NCI-H460 (cell line): ENCODE measurements at regions not wholly inside any gene's neighbourhood (a gene's known extent, or its start where the extent isn't known, plus 50 kb on each side); places are given as distances from the start of the nearest gene placed in this dataset.
"Not testable (repeated sequence)": the region's sequence is repeated elsewhere in the genome, so short reads cannot be mapped to it uniquely, and the experiment has no call there.

Source experiments
- DNase-seq: peaks from one replicate; pipeline ENCODE4 v3.0.0-alpha.2; 2016; ENCODE audit warnings: low read depth; ENCODE audit errors: extremely low read depth

DNA sequence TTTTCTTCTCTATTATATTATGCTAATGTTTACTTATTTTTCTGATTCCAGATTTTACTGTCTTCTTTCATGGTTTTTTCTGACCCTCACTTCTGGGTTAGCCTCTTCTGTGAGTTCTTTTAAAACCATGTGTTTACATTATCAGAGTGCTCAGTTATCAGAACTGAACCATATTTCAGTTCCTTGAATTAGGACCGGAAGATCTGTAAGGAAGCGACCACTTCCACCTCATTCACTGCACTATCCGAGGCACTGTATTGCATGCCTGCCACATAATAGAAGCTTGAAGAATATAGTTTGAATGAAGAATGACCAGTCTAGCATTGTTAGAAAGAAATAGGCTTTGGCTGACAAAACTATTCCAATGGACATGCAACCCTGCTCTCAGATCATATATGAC is 281.0 kb upstream of the DEPDC1 start:
- DNase-seq = no peak

DNA sequence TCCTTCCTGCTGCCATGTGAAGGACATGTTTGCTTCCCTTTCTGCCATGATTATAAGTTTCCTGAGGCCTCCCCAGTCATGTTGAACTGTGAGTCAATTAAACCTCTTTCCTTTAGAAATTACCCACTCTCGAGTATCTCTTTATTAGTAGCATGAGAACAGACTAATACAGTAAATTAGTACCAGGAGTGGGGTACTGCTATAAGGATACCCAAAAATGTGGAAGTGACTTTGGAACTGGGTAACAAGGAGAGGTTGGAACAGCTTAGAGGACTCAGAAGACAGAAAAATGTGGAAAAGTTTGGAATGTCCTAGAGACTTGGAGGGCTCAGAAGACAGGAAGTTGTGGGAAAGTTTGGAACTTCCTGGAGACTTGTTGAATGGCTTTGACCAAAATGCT is 283.0 kb upstream of the DEPDC1 start:
- DNase-seq = not testable (repeated sequence)

DNA sequence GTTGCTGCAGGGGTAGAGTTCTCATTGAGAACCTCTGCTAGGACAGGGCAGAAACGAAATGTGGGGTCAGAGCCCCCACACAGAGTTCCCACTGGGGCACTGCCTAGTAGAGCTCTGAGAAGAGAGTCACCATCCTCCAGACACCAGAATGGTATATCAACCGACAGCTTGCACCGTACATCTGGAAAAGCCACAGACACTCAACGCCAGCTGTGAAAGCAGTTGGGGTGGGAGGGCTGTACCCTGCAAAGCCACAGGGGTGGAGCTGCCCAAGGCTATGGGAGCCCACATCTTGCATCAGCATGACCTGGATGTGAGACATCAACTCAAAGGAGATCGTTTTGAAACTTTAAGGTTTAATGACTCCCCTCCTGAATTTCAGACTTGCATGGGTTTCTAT is 284.0 kb upstream of the DEPDC1 start:
- no peak for DNase-seq

DNA sequence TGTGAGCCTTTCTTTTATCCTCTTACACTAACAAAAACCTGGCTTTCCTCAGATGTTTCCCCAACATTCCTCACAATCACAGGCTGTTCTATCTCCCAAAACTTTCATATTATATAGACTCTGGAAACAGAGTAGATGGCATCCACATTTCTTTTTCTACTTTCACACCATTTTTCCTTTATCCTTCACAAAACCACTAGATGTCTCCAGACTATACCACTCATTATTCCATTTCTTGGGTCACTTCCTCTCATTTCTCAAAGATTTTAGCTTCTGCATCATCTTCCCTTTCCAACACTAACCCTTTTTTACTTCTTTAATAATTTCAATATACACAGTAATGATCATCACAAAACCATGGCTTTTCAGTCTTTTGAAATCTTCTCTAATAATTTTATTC is 286.0 kb upstream of the DEPDC1 start:
- no peak for DNase-seq

DNA sequence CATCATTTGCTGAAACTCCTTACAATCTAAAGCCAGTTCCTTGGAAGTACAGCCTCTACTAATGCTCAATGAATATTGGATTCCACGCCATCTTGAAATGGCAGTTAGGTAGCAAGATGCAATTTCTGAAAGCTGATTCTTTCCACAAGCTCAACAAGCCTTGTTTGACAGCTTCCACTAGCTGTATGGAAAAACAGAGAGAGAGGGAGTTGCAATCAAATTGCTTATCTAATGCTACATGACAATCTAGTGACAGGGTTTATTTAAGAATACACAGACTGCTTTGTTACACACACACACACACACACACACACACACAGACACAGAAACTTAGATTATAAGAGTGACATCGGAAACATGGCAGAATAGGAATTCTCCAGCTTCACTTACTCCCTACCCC is 288.4 kb upstream of the DEPDC1 start:
- DNase-seq = no peak

DNA sequence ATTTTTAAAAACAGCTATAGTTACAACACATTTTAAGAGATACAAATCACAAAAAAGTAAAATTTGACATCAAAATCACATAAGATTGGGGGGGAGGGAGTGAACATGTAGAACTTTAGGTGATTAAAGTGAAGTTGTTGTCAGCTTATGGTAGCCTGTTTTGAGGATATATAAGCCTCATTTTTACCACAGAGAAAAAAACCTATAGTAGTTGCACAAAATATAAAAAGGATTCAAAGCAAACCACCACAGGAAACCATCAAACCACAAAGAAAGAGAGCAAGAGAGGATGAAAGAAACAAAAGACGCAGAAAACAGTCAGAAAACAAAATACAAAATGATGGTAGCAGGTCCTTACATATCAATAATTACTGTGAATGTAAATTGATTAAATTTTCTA is 291.9 kb upstream of the DEPDC1 start:
- DNase-seq = no peak

DNA sequence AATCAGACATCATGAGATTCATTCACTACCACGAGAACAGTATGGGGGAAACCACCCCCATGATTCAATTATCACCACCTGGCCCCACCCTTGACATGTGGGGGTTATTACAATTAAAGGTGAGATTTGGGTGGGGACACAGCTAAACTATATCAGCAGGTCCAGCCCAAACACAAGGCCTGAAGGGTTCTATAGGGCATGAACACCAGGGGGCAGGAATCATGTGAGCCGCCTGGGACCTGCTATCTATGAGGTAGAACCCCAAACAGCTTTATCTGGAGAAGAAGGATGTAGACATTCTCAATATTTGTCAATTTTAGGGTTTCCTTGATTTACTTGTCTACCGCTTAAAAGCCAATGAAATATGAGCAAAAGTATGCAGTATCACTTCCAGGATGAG is 294.9 kb upstream of the DEPDC1 start:
- no peak for DNase-seq

DNA sequence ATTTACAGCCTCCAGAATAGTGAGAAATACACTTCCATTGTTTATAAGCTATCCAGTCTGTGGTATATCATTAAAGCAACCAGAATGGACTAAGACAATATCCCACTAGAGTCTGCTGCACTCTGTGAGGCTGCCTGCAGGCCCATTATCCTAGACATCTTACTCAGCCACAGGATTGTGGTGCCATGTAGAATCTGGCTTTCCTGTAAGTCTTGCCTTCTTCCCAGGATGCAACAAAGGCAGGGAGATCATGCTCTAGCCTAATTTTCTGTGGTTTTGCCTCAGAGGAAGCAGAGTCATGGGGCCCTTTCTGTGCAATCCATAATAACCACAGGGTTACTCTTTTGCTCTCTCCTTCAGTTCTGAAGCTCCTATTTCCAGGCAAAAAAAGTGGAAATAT is 299.1 kb upstream of the DEPDC1 start:
- no peak for DNase-seq

DNA sequence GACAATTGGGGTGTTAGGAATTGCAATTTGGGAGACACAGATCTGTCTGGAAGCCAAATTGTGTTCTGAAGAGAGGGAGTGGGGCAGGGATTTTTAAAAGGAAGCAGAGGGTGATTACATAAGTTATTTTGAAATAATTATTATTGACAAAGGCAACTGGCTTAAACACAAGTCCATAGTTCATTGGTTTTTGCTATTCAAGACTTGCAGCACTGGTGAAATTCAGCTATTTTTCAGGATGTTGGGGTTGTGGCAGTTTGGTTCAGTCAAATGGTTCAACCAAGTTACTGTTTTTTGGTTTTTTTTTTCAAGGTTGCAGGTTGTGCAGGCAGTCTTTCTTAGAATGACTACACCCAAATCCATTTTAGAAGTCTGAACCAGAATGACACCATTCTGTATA is 300.0 kb upstream of the DEPDC1 start:
- DNase-seq = no peak

DNA sequence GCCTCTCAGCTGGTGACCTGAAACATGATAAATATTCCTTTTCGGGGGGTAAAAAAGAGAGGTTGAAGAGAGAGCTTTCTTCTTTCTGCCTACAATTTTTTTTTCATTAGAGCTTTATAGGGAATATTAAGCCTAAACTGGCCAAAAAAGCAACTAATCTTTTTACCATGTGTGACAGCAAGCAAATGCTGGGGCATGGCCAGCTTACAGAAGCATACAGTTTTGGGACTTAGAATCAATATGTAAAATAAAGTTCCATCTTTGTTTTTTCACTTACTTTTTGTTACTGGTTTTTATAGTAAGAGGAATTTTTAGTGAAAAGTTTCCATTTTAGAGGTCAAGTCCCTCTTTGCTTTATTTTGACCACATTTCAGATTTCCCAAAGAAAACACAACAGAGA is 301.2 kb upstream of the DEPDC1 start:
- no peak for DNase-seq

DNA sequence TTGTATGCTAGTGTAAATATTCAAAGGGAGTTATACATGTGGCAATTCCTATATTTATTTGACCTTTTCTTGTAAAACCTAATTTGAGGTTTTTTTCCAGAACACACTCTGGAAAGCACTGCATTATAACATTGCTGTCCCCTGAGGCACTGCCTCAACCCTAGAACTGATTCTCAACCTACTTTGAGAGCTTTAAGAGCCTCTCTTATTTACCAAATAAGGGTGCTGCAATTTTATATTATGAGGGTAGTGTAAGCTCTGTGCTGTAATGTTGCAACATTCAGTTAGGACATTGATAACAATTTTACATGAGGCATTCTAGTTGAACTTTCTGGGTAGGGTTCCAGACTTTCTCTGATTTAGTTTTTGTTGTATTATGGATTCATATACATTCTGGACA is 302.2 kb upstream of the DEPDC1 start:
- no peak for DNase-seq

DNA sequence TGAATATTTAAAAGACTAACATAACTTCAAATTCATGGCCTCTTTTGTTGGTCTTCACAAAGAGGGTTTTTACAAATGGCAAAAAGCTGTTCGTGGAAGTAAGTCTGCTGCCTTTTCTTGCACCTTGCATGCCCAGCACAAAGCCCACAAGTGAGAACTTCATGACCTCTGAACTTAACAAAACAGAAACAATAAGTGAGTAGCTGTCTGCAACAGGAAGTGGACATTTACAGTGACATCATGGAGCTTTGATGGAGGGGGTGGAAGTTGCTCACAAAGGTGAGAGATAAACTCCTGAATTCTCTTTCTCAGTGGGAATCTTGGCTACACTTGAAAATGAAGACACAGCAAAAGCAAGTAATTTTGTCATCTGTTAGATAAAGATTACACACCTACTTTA is 303.3 kb upstream of the DEPDC1 start:
- no peak for DNase-seq

DNA sequence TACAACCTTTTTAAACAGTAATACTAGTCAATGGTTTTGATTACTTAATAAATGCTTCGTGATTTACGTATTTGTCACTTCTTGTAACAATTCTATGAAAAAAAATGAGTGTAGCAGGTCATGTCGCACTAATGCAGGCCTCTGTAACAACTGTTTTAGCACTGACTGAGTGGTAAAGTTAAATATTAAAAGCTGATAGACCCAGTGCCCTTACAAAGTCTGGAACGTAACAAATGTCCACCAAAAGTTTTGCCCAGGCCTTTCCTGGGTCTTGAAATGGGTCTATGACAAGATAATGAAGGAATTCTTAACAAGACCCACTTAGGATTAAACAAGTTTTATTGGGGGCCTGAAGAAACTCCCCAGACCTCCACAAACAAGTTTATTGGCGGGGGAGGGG is 304.6 kb upstream of the DEPDC1 start:
- DNase-seq = no peak

DNA sequence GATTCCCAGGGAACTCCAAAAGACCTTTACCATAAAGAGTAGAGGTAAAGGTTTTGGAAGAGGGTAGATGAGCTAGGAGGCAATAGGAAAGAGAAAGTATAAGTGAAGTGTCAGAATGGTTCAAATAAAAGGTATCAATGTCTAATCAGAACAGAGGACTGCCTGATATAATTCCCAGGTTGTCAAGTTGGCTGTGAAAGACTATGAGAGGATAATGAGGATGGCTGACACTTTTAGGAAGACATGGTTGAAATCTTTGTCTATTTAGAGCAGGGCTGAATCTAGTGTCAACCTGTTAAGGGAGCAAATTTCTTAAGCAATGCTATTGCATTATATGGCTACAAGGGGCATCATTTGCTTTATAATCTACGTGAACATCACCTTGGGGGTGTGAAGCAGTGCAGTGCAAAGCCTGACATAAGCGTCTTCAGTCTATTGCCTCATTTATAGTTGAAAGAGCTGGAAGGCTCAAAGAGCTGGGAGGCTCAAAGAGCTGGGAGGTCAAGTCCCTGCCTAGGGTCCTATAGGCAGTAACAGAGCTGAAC is 308.3 kb upstream of the DEPDC1 start:
- no peak for DNase-seq

DNA sequence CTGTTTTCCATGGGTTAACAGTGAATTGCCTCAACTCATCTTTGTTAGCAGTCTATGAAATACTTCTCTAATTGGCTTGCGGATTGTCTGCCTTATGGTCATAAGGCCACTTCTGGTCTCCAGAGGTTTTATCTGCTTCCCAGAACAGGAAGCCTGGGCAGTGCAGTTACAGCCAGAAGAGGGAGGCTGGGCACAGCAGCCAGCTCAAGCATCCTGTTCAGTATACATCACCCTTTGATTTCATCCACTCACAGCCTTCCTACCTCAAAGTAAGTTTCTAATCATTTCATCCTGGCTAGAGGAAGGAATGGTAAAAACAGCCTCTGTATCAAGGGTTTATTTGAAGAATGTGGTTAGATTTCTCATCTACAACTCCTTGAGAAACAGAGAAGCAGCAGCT is 311.5 kb upstream of the DEPDC1 start:
- DNase-seq = no peak

DNA sequence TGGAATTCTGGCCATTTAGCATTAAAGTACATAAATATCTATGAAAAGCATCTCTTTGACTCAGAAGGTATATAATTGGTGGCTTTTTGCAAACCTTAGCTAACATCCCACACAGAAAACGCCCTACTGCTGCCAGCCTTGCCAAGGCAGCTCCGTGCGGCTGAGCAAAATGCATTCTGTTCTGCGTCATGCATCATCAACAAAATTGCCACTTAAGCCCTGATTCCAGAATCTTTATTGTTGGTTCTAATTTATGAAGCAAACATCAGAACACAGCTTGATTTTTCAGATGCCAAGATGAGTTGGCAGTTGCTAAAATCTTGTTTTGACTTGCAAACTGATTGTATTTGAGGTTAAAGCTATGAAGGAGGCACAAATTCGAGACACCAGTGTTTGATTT is 314.9 kb upstream of the DEPDC1 start:
- no peak for DNase-seq

DNA sequence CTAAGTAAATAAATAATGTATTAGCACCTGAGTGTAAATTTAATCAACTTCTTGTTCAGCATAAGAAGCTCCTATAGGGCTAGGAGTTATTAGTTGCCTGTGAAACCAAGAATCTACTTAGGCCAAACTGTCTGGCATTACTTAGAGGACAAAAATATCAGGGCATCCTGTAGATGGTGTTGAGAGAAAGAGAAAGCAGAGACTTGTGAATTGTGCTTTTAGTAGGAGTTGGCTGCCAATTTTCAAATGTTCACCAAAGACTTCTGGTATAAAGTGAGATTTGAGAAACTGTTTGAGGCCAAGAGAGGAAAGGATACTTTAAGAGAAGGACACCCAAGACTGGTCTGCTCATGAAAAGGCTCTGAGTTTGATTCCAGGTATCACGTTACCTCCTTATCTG is 315.5 kb upstream of the DEPDC1 start:
- no peak for DNase-seq

DNA sequence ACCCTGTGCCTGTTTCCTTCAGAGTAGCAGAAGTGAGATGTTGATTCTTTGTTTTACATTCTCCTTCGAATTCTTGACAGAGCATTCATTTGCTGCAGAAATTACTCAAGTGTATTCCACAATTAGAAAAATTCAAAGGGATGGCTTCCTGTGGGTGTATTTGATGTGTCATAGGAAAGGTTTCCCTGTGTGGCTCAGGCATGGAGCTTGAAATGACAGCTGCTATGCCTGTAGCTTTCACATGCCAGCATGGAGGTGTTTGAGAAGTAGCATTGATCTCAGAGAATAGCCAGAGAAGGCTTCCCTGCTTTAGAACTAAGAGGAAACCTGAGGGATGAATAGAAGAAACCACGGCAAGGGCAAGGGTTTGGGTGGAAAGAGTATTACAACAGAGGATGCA is 317.2 kb upstream of the DEPDC1 start:
- DNase-seq = no peak

DNA sequence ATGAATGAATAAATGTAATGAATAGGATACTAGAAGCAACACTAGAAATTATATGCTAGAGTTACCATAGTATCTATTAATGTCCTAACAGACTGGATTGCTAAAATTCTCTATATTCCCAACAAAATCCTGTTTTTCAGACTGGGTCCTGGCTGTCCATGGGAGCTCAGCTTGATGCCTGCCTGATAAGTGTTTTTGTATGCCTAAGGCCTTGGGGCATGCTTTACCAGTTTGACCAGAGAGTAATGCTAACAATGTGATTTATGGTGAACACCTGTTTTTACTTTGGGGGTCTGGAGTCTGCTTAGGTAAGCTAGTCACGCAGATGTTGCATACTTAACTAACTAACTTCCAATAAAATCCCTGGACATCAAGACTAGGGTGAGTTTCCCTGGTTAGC is 318.8 kb upstream of the DEPDC1 start:
- DNase-seq = no peak

DNA sequence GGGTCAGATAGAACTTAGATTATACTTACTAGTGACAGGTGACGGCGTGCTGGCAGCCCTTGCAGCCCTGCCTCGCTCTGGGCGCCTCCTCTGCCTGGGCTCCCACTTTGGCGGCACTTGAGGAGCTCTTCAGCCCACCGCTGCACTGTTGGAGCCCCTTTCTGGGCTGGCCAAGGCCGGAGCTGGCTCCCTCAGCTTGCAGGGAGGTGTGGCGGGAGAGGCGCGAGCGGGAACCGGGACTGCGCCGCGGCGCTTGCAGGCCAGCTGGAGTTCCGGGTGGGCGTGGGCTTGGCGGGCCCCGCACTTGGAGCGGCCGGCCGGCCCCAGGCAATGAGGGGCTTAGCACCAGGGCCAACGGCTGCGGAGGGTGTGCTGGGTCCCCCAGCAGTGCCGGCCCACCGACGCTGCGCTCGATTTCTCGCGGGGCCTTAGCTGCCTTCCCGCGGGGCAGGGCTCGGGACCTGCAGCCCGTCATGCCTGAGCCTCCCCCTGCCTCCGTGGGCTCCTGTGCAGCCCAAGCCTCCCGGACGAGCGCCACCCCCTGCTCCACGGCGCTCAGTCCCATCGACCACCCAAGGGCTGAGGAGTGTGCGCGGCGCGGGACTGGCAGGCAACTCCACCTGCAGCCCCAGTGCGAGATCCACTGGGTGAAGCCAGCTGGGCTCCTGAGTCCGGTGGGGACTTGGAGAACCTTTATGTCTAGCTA is 320.8 kb upstream of the DEPDC1 start:
- not testable (repeated sequence) for DNase-seq

DNA sequence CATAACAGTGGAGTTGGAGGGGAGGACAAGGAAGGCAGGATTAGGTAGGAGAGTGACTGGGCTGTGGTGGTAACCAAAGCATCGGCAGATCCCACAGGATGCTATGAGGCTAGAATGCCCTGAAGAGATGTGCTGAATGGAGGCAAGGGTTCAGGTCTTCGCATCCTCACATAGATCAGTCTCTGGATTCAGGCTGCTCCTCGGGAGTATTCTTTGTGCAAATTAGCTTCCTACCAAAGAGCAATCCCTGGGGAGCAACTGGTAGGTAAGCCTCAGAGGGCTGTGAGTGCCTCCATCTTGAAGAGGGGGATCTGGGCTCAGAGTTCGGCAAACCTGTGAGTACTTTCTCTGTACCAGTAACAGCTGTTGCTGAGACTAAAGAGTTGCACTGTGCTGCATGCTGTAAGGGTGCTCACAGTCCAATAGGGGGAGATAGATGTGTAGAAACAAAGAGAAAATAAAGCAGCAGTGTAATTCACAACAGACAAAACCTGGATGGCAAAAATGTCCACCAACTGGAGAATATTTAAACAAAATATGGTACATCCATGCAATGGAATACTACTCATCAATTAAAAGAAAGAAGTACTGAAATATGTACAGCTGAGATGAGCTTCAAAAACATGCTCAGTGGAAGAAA is 322.4 kb upstream of the DEPDC1 start:
- DNase-seq = peak; percentile 41

DNA sequence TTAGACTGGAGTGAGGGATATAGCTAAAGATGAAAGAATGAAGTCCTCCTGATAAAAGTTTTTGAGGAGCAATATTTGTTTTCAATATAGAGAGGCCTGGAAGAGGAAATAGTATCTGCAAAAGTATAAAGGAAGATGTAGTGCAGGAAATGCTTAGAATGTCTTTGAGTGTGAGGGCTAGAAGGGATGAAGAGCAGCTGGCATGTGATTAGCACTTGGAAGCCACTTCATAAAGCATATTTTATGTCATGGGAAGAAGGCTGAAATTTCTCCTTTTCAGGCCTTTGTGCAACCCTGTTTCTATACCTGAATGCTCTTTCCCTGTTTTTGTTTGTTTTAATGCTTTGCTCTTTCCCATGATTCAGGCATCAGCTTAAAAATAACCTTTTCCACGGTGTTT is 323.3 kb upstream of the DEPDC1 start:
- DNase-seq = no peak

DNA sequence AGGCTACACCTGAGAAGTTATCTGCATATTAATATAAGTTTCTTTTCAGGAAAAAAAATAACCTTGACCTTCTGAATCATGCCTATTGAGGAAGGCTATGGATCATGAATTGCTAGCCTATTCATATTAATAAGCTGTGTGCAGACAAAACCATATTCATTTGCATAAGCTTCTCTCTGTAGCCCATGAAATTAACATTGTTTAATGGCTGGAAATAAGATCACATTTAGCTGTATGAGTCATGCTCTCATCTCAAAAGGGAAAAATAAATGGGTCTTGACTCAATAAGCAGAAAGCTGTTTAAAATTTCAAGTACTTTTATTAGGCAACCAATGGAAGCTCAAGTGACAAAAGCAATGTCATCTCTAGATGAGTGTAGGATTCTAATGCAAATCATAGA is 330.0 kb upstream of the DEPDC1 start:
- DNase-seq = no peak
